GM18868 (cell line): ENCODE measurements at regions not wholly inside any gene's neighbourhood (a gene's known extent, or its start where the extent isn't known, plus 50 kb on each side); places are given as distances from the start of the nearest gene placed in this dataset.
A peak's percentile ranks its signal among the peaks of the same experiment; 100 is the strongest.

Source experiments
- ATAC-seq: cut with Tn5 transposase; IDR thresholded peaks from one replicate; pipeline ENCODE4 v1.9.1; 2021; ENCODE audit warnings: mild to moderate bottlenecking, moderate library complexity; ENCODE audit not compliant: unreplicated experiment

DNA sequence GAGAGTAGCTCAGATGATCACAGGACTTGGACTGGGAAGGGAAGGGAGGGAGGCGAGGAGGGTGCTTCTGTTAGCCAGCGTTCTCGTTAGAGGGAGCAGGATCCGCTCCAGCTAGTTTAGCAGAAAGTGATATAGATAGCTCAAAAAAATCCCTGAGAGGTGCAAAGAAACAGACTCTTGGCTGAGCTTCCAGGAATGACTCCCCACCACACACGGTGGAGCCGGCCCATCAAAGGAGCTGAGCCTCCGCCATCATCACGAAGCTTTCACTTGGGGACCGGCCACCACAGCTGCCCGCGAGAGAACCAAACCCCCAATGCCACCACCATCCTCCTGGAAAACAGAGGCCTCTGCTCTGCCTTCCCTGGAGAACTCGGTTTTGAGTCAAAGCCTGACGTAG lies 124.6 kb upstream of the BCL2L14 start:
- no peak for ATAC-seq

DNA sequence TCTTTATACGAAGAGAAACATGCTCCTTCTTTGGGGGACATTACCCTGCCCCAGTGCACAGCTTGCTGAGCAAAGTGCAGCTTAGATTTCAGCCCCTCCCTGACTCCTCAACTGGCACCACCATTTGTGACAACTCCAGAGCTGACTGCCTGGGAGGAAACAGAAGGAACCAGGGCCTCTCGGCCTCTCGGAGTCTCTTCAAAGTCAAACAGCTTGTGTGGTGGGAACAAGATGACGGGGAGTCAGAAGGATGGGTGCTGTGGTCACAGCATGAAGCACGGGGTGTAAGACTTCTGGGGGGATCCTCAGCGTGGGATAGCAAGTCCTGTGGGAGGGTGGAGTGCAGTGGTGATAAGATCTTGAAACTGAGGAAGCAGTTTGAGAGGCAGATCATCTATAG lies 123.5 kb upstream of the BCL2L14 start:
- ATAC-seq, result no peak

DNA sequence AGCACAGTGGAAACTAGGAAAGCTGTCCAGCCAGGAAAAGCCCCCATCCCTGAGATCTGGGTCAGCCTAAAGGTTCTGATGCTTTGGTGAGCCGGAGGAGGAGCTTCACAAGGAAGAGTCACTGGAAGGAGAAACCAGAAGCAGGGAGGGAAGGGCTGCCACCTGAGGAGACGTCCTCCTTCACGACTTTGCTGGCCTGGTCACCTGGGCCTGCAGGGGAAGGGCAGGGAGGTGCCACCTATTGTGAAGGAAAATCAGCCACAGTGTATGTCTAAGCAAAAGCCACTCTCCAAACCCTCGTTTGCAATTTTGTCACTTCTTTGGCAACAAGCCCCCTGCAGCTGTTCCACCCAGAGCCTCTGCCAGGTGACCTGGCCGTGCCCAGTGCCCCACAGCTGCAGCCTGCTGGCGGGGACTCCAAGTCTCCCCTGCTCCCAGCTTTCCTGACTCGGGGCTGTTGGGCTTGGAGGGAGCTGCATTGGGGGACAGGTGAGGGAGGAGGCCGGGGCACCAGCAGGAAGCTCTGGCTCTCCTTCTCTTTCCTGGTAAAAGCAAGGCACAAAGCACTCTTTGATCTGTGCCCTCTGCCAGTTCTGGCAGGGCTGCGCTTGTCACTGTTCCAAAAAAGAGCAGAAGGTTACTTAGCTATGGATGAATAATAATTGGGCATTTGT lies 120.9 kb upstream of the BCL2L14 start:
- no peak for ATAC-seq

DNA sequence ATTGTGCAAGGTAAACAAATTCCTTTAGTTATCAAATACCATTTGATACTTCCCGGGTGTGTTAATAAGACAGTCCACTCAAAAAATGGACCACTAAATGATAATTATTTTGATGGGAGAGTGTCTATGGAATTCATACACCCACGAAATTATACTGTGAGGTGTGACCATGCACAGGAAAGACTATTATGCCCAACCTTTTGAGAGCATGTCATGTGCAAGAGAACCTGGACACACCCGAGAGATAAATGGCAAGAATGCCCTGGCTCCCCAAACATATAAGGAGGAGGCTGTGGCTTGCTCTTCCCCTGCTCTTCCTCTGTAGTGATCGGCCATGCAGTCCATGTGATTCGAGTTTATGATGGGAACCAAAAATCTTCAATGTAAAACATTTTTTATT lies 119.5 kb upstream of the BCL2L14 start:
- ATAC-seq, result no peak

DNA sequence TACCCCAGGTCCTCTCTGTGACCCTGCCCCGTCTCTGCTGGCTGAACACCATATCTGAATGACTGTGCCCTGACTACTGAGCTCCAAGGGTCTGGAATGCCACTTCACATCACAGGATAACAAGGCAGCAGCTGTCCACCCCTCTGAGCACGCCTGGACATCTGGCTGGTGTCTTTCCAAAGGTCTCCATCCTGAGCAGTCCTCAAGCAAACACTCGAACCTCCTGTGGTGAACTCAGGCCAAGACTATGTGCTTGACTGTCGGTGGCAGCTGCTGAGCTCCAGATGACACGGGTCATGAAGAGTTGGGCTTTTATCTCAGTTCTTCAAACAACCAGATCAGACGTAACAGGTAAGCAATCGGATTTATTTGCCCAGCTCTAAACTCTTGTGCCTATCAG lies 117.2 kb upstream of the BCL2L14 start:
- ATAC-seq, result no peak

DNA sequence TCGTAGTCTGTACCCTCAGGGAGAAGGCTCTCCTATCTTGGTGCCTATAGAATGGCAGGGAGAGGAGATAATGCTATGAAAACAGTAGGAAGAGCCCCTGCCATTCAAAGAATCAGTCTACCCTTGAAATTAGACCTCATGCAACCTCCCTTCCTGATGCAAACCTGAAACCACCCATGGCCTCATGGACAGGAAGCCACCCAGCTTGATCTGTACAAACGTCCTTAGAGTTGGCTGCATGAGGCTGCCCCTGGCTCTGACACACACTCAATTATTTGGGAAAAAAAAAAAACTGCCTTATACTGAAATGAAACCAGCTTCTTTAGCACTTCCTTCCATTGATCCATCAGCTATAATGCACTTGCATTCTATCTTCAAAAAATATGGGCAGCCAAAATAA lies 116.6 kb upstream of the BCL2L14 start:
- ATAC-seq, result peak; percentile 51

DNA sequence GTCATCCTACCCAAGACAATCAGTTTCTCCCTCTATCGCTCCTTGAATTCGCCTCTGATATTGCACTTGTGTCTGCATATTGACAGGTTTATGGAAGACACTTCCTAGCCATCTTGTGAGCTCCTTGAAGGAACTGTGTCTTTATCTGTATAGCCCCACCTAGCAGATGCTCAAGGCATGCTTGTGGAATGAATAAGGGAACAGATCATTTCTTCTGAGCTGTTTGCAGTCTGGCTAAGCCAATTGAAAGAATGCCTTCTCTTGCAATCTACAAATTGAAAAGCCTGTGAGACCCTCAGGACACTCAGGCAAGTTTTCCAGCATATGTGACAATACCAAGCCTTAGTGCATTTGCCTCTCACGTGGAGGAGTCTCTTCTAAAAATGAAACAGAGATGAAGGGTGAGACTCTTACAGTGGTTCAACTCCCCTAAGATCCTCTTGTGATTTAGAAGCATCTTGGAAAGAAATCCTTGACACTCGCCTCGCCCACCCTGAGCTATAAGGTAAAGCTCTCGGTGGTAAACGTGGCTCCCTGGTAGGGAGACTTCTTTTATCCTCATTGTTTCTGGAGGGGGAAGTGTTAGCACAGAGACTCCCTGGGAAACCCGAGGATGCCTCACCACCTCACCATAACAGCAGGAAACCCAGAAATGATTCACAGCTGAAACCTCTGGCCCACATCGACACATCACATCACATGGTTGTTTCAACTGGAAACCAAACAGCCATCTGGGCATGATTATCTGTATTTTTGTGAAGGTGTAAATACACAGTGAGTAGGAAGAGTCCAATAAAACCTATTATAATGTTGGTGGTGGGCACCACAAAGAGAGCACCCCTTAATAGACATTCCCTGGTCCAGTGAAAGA lies 112.3 kb upstream of the BCL2L14 start:
- peak; percentile 70 for ATAC-seq

DNA sequence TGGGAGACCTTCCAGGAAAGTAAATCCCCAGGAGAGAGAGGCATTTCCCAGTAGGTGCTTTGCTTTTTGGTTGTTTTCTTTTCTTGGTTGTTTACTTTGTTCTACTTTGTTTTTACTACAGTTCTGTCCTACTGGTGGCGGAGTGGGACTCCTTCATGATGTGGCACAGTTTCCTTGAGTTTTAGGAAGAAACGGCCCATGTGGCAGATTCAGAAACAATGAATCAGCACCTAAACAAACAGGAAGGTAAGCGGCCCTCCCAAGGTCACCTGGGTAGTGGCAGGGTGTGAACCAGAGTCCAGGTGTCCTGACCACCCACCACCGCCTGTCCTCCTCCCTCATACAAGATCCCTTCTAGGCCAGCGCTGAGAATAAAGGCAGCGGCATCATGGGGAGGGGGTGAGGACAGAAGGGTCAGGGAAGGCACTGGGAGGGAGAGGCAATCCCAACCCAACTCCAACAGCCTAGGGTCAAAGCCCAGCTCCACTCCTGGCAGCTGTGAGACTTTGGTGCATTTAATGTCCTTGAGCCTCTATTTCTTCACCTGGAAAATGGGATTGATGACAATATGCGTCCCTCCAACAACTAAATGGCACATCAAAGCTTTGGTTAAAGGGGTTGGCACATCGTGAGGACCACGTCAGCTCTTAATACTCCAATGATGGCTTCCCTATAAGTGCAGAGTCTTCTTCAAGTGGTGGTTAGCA lies 111.5 kb upstream of the BCL2L14 start:
- ATAC-seq, result no peak

DNA sequence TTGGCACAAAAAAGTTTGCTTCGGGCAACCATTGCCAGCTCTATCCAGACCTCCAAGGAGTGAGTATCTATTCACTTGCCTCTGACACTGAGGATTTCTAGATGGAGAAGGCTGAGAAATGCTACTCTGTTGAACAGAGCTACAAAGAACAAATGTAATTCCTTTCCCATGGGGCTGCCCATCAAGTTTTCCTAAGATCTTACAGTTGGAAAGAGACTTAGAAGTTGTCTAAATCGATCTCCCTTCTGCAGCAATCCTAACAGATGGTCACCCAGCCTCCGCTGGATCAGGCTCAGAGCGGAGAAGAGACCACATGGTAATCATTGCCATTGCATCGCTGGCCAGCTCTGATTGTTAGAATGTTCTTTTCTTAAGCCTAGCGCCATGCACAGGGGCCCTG lies 110.1 kb upstream of the BCL2L14 start:
- no peak for ATAC-seq

DNA sequence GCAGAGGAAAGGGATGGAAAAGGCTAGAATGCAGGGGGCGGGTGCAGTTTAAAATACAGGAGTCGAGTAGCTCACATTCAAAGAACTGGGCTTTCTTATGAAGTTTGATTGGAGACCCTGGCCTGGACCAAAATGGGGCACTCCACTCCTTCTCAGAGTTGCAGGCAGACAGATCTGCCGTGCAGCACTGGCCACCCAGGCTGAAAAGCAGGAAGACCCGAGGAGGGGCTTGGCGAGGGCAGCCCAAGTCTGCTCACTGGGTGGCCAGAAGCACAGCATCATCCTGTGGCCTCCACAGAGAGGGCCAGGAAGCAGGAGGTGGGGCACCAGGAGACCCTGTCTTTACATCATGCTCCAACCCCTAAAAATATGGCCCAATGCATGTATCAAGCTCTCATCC lies 109.1 kb upstream of the BCL2L14 start:
- no peak for ATAC-seq

DNA sequence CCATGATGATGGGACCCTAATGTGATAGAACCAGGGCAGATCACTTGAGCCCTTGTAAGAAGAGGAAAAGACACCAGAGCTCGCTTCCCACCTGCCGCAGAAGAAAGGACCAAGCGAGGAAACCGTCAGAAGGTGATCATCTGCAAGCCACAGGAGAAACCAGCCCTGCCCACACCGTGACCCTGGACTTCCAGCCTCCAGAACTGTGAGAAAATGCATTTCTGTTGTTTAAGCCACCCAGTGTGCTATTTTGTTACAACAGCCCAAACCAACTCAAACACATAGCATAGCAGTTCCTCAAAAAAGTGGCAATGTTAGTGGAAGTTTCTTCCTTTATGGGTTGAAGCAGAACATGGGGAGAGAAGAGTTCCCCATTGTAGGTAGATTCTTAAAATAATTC lies 107.9 kb upstream of the BCL2L14 start:
- no peak for ATAC-seq

DNA sequence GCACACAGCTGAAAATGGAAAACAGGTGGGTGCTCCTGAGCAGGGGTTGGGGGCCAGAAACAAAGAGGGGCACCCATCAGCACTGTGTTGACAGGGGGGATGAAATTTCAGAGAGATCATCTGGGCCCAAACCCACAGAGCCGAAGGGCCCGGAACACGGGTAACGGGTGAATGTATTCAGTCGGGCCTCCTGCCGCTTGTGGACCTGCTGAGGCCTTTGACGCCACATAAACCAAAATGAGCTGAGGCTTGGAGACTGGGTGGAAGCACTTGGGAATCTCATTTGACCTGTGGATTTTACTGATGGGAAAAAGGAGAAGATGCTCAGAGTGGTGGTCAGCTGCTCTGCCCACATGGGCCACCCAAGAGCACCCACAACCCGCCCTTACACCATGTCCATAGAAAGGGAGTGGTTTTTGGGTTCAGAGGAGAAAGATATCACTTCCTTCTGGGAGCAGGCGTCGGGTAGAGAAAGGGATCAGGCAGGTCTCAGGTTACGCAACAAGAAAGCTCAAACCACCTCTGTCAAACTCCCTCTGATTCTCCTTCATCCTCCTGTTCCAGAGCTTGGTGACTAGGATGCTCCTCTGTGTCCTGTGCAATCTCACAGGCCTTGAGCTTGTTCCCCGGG lies 106.8 kb upstream of the BCL2L14 start:
- ATAC-seq, result no peak

DNA sequence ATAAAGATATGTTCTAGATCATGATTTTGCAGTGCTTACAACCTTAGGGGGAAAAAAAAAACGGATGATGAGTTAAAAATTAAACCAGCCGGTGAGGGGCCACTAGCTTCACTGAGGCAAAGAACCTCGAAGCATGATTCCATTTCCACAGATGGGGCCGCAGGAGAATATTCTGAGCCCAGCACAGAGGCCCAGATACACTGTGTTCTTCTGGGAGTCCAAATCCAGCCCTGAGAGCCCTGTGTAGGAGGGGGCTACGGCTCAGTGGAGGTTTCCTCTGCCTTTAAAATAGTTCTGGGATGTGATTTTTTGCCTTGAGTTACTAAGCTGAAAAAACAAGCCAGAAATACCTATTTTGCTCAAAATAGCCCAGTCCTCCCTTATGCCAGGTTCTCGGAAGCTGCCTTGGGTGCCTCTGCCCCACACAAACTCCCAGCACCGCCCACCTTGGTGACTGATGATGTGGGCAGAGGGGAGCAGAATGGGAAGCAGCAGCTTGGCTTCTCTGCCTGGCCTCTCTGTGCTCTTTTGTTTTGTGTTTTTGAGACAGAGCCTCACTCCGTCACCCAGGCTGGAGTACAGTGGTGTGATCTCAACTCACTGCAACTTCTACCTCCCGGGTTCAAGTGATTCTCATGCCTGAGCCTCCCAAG lies 105.4 kb upstream of the BCL2L14 start:
- ATAC-seq, result no peak

DNA sequence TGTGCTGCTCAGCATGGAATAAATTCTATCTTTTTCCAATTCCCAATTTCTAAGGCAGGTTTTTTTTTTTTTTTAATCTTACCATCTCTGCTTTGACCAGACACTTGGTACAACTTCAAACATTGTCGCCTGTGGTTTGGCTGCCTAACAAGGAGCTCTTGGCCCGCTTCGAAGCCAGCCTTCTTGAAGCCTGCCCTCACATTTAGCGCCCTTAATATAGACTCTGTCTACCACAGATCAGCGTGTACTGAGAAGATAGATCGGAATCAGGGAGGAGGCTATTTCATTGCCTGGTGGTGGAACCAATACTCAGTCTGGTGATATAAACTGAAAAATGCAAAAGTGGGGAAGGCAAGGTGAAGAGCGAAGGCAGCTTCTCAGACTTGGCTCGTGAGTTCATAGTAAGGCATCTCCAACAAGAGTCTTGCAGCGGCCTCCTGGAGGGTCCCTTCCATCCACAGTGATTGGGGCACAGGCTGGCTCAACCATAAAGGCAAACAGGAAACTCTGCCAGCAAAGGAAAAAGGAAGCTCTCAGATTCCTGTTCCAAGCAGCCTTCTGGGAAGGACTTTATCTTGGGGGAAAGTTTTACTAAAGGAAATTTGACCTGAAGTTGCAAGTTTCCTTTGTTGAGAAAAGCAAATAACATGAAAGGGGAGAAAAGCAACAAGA lies 103.2 kb upstream of the BCL2L14 start:
- ATAC-seq, result no peak

DNA sequence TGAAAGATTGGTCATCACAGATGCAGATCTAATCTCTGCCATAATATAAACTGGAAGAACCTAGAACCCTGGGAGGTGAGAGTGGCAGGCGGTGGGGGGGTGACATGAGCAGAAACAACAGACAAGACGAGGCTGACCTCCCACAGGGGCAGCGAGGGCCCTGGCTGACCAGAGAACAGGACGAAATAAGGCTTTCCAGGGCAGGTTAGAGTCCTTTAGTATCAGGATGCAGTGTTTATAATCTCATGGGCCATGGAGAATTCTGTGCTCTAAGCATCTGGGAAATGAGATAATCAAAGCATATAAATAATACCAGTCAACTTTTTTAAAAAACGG lies 102.7 kb upstream of the BCL2L14 start:
- no peak for ATAC-seq

DNA sequence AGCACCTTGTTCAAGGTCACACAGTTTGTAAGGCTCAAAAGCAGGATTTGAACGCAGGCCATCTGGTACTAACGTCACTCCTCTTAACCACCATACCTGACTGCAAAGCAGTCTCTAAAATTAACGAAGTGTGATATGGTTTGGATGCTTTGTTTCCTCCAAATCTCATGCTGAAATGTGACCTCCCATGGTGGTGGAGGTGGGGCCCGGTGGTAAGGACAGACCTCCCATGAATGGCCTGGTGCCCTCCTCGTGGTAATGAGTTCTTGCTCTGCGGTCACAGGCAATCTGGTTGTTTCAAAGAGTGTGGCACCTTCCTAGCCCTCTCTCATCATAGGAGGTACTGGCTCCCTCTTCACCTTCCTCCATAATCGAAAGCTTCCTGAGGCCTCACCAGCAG lies 102.2 kb upstream of the BCL2L14 start:
- ATAC-seq, result no peak

DNA sequence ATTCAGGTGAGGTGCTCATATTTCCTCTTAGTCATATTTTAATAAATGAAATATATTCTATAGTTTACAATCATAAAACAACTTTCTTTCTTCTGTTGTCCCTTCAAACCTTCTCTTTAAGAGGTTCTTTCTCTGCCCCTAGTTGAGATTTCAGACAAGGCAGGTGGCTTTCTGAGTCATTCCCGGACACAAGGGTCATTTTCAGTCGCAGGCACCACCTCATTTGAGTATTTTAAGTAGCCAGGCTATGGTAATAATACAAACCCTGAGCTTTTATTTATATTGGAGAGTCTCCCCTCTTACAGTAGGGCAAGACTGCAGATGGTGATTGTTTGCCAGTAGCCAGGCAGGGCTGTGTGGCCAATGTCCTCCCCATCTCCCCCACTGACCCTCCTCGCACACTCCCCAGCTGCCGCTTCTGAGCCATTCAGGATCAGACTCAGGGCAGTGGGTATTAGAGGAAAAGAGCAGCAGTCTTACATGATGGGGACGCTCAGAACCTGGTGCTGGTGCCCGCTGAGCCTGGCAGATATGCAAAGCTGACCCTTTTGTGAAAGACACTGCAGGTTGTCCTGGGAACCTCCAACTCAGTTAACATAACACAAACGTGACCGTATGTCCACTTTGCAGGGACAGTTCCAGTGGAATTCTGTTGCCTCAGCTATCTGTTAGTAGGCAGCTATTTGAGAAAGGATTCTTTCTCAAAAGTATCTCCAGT lies 101.1 kb upstream of the BCL2L14 start:
- peak; percentile 87 for ATAC-seq

DNA sequence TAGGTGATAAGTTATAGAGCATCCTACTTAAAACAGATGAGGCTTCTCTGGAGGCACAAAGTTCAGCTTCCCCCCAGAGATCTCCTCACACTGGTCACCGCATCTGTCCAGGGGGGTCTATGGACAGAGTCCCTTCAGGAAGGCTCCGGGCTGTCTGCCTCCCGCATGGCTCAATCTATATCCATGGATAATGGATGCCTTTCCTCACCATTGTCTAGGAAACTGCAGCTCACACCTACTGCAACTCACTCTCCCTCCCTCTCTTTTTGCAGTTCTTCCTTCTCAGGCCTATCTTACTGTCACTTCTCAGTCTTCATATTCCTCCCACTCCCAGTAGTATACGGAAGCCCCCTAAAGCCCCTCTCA lies 100.6 kb upstream of the BCL2L14 start:
- ATAC-seq, result no peak

DNA sequence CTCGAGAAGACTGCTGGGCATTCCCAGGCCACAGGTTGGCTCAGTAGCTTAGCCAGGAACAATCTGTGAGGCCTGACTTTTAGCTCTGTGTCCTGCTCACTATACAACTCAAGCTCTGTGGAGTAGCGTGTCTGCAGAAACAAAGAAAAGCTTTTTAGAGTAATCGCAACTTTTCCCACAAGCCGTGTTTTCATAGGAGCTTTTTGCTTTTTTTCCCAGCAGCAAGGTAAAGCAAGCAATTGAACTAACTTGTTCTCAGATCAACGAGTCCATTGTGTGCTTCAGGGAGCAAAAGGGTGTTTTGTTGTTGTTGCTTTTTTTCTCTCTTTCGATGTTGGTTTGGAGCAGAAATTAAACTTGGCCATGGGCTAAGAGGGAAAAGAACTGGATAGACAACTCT lies 97.3 kb upstream of the BCL2L14 start:
- no peak for ATAC-seq

DNA sequence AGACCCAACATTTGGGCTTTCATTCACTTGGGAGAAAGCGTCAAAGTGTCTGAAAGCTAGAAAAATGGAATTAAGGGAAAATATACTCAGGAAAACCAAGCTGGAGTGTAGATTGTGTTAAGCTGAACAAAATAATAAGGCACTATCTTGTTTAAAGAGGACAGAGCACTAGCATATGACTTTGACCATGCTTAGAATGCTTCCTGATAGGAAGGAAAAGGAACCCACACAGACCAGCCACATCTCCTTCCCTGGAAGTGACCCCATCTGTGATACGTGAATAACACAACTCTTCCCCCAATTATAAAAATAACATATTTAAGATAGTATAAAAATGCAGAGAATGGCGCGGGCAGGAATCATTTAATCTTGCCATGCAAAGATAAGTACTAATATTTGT lies 94.7 kb upstream of the BCL2L14 start:
- no peak for ATAC-seq
